SKM-1 (cell line): ENCODE measurements at regions not wholly inside any gene's neighbourhood (a gene's known extent, or its start where the extent isn't known, plus 50 kb on each side); places are given as distances from the start of the nearest gene placed in this dataset.
"Not testable (repeated sequence)": the region's sequence is repeated elsewhere in the genome, so short reads cannot be mapped to it uniquely, and the experiment has no call there.

Experiments
- DNase-seq: peaks from one replicate; lab custom pipeline; 2025; ENCODE audit not compliant: unreplicated experiment; lab: John Stamatoyannopoulos, UW

GRCh38 chr7:67463983-67464382 lies 467.4 kb downstream of the TYW1 start:
- no peak for DNase-seq

- DNase-seq, result no peak
Observed at GRCh38 chr7:67466109-67466508, 469.5 kb downstream of the TYW1 start.

- DNase-seq, result no peak
Observed at GRCh38 chr7:67470256-67470751, 473.7 kb downstream of the TYW1 start.

- no peak for DNase-seq
Observed at GRCh38 chr7:67475293-67475692, 478.7 kb downstream of the TYW1 start.

- no peak for DNase-seq
Observed at GRCh38 chr7:67478066-67478465, 481.4 kb downstream of the TYW1 start.

GRCh38 chr7:67484244-67484751 lies 487.7 kb downstream of the TYW1 start:
- DNase-seq, result peak; percentile 29

GRCh38 chr7:67486401-67486800 lies 489.8 kb downstream of the TYW1 start:
- no peak for DNase-seq

GRCh38 chr7:67487316-67487715 lies 490.7 kb downstream of the TYW1 start:
- no peak for DNase-seq

- no peak for DNase-seq
Observed at GRCh38 chr7:67489881-67490280, 493.2 kb downstream of the TYW1 start.

- DNase-seq, result no peak
Observed at GRCh38 chr7:67493366-67493765, 496.7 kb downstream of the TYW1 start.

GRCh38 chr7:67496589-67496988 lies 500.0 kb downstream of the TYW1 start:
- DNase-seq, result no peak

- not testable (repeated sequence) for DNase-seq
Observed at GRCh38 chr7:67497914-67498313, 501.3 kb downstream of the TYW1 start.

- DNase-seq, result no peak
Observed at GRCh38 chr7:67502929-67503328, 506.3 kb downstream of the TYW1 start.

GRCh38 chr7:67505449-67505848 lies 508.8 kb downstream of the TYW1 start:
- no peak for DNase-seq

- DNase-seq, result no peak
Observed at GRCh38 chr7:67512481-67512880, 515.8 kb downstream of the TYW1 start.

- no peak for DNase-seq
Observed at GRCh38 chr7:67518580-67518979, 521.9 kb downstream of the TYW1 start.

GRCh38 chr7:67519171-67519570 lies 522.5 kb downstream of the TYW1 start:
- DNase-seq, result no peak

- no peak for DNase-seq
Observed at GRCh38 chr7:67522504-67522903, 525.9 kb downstream of the TYW1 start.

- no peak for DNase-seq
Observed at GRCh38 chr7:67523713-67524112, 527.1 kb downstream of the TYW1 start.

GRCh38 chr7:67525588-67525987 lies 529.0 kb downstream of the TYW1 start:
- DNase-seq, result no peak

- DNase-seq, result no peak
Observed at GRCh38 chr7:67535241-67535989, 538.8 kb downstream of the TYW1 start.

- DNase-seq, result no peak
Observed at GRCh38 chr7:67542916-67543315, 546.3 kb downstream of the TYW1 start.
